ENCODE measurements at regions not wholly inside any gene's neighbourhood (a gene's known extent, or its start where the extent isn't known, plus 50 kb on each side); places are given as distances from the start of the nearest gene placed in this dataset.

DNA sequence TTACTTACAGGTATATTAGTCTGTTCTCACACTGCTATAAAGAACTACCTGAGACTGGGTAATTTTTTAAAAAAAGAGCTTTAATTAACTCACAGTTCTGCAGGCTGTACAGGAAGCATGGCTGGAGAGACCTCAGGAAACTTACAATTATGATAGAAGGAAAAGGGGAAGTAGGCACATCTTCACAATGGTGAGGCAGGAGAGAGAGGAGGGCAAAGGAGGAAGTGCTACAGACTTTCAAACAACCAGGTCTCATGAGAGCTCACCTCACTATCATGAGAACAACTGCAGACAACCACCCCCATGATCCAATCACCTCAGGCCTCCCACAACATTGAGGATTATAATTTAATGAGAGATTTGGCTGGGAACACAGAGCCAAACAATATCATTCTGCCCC lies 511.7 kb downstream of the SLITRK6 start:
- TF ChIP-seq, protein P1, sequence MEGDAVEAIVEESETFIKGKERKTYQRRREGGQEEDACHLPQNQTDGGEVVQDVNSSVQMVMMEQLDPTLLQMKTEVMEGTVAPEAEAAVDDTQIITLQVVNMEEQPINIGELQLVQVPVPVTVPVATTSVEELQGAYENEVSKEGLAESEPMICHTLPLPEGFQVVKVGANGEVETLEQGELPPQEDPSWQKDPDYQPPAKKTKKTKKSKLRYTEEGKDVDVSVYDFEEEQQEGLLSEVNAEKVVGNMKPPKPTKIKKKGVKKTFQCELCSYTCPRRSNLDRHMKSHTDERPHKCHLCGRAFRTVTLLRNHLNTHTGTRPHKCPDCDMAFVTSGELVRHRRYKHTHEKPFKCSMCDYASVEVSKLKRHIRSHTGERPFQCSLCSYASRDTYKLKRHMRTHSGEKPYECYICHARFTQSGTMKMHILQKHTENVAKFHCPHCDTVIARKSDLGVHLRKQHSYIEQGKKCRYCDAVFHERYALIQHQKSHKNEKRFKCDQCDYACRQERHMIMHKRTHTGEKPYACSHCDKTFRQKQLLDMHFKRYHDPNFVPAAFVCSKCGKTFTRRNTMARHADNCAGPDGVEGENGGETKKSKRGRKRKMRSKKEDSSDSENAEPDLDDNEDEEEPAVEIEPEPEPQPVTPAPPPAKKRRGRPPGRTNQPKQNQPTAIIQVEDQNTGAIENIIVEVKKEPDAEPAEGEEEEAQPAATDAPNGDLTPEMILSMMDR (IDR thresholded peaks at IDR 0.05; ENCODE audit: low read length), result no peak
- TF ChIP-seq EZH2 (IDR thresholded peaks at IDR 0.05; ENCODE audit: borderline replicate concordance, low read length), result no peak
